ENCODE measurements at regions not wholly inside any gene's neighbourhood (a gene's known extent, or its start where the extent isn't known, plus 50 kb on each side); places are given as distances from the start of the nearest gene placed in this dataset.

DNA sequence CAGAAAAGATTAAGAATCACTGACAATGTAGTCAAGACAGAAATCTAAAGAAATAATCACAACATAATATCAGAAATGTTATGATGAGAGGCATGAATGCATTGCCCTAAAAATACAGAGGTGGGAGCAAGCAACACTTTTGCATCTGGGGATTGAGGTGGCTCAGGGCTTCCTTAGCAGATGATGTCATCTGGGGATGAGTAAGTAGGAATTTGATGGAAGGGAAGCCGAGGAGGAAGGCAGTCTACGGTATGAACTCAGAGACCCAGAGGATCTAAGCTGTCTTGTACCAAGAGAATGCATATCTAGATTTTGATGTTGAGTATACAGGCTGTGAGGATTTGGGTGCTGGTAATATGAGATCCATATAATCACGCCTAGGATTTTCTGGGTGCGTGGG is 193.0 kb upstream of the SNX19 start:
- WGBS, 2 donors: 70 to 77% methylated on average over 4 of the region's 4 CpGs
- ATAC-seq (ENCODE audit: insufficient read depth, low FRiP score) (no peak), DNase-seq (no peak)
- TF ChIP-seq, protein P1, sequence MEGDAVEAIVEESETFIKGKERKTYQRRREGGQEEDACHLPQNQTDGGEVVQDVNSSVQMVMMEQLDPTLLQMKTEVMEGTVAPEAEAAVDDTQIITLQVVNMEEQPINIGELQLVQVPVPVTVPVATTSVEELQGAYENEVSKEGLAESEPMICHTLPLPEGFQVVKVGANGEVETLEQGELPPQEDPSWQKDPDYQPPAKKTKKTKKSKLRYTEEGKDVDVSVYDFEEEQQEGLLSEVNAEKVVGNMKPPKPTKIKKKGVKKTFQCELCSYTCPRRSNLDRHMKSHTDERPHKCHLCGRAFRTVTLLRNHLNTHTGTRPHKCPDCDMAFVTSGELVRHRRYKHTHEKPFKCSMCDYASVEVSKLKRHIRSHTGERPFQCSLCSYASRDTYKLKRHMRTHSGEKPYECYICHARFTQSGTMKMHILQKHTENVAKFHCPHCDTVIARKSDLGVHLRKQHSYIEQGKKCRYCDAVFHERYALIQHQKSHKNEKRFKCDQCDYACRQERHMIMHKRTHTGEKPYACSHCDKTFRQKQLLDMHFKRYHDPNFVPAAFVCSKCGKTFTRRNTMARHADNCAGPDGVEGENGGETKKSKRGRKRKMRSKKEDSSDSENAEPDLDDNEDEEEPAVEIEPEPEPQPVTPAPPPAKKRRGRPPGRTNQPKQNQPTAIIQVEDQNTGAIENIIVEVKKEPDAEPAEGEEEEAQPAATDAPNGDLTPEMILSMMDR (IDR thresholded peaks at IDR 0.05; ENCODE audit: control extremely low read depth, extremely low read depth): no peak
- Histone ChIP-seq H3K9me3 (ENCODE audit: control insufficient read depth in 4 of 4, insufficient read depth in 3 of 4, low read length in 3 of 4) (peaks cover 0 to 7% (median 0%) of the 10 kb centered on the region in 4 donors), H3K27ac (ENCODE audit: low read depth in 1 of 2, low read length in 1 of 2) (no peak overlapping the region), H3K36me3 (ENCODE audit: control insufficient read depth in 4 of 4, insufficient read depth in 4 of 4, low read length in 4 of 4) (no peaks in the 10 kb centered on the region), H3K27me3 (ENCODE audit: control insufficient read depth in 3 of 3, insufficient read depth in 3 of 3, low read length in 2 of 3) (no peaks in the 10 kb centered on the region), H3K4me3 (no peak overlapping the region), H3K4me1 (ENCODE audit: control insufficient read depth in 5 of 5, insufficient read depth in 5 of 5, low read length in 5 of 5) (no peaks in the 10 kb centered on the region), H3K9ac (ENCODE audit: insufficient read depth in 1 of 2, low read length in 2 of 2) (no peak overlapping the region)

DNA sequence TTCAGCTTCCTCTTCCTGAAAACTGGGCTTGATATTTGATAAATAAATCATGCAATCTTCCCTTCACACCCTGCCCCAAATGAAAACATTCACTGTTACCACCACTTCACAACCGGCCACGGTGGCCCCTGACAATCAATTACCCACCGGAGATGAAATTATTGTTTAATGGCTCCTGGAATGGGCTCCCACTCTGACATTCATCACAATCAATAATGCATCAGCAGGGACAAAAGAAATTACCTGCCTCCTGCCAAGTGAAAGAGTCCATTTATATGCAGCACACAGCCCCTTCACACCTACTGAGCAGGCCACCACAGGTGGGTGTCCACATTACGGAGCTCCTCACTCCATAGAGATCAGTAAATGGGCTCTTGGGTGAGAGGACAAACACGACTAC is 193.5 kb upstream of the SNX19 start:
- H3K27ac ChIP-seq (ENCODE audit: low read depth in 1 of 2, low read length in 1 of 2): no peak overlapping the region
- no peak overlapping the region for H3K4me3 ChIP-seq
- no peaks in the 10 kb centered on the region for H3K36me3 ChIP-seq (ENCODE audit: control insufficient read depth in 4 of 4, insufficient read depth in 4 of 4, low read length in 4 of 4)
- no peak for ATAC-seq (ENCODE audit: insufficient read depth, low FRiP score)
- H3K9ac ChIP-seq (ENCODE audit: insufficient read depth in 1 of 2, low read length in 2 of 2): no peak overlapping the region
- no peak for DNase-seq
- peaks cover 0 to 7% (median 0%) of the 10 kb centered on the region in 4 donors for H3K9me3 ChIP-seq (ENCODE audit: control insufficient read depth in 4 of 4, insufficient read depth in 3 of 4, low read length in 3 of 4)
- TF ChIP-seq, protein P1 (IDR thresholded peaks at IDR 0.05; ENCODE audit: control extremely low read depth, extremely low read depth): no peak
- H3K4me1 ChIP-seq (ENCODE audit: control insufficient read depth in 5 of 5, insufficient read depth in 5 of 5, low read length in 5 of 5): no peaks in the 10 kb centered on the region
- 73 to 74% methylated on average over 5 of the region's 5 CpGs for WGBS, 2 donors
- H3K27me3 ChIP-seq (ENCODE audit: control insufficient read depth in 3 of 3, insufficient read depth in 3 of 3, low read length in 2 of 3): no peaks in the 10 kb centered on the region

DNA sequence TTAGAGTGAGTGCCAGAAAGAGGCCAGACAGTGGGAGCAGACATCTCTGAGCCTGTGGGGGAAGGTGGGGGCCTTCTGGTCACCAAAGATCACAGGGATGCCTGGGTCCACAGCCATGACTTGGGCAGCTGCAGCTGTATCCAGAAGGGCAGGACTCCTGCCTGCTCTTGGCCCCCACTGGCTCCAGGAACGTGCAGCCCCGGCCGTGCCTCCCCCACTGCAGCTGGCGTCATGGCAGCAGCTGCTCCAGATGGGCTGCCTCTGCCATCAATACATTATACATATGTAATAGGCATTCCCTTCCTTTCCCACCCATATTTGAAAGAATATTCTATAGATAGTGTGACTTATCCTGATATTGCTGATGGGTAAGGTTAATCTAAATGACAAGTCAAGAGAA is 195.5 kb upstream of the SNX19 start:
- Histone ChIP-seq H3K27ac (ENCODE audit: low read depth in 1 of 2, low read length in 1 of 2) (no peak overlapping the region), H3K27me3 (ENCODE audit: control insufficient read depth in 3 of 3, insufficient read depth in 3 of 3, low read length in 2 of 3) (no peaks in the 10 kb centered on the region), H3K36me3 (ENCODE audit: control insufficient read depth in 4 of 4, insufficient read depth in 4 of 4, low read length in 4 of 4) (no peaks in the 10 kb centered on the region), H3K9me3 (ENCODE audit: control insufficient read depth in 4 of 4, insufficient read depth in 3 of 4, low read length in 3 of 4) (peaks cover 0 to 7% (median 0%) of the 10 kb centered on the region in 4 donors), H3K4me3 (no peak overlapping the region), H3K9ac (ENCODE audit: insufficient read depth in 1 of 2, low read length in 2 of 2) (no peak overlapping the region), H3K4me1 (ENCODE audit: control insufficient read depth in 5 of 5, insufficient read depth in 5 of 5, low read length in 5 of 5) (no peaks in the 10 kb centered on the region)
- TF ChIP-seq, protein P1 (IDR thresholded peaks at IDR 0.05; ENCODE audit: control extremely low read depth, extremely low read depth): no peak
- ATAC-seq (ENCODE audit: insufficient read depth, low FRiP score): no peak
- no peak for DNase-seq
- 90 to 94% methylated on average over 4 of the region's 4 CpGs for WGBS, 2 donors

DNA sequence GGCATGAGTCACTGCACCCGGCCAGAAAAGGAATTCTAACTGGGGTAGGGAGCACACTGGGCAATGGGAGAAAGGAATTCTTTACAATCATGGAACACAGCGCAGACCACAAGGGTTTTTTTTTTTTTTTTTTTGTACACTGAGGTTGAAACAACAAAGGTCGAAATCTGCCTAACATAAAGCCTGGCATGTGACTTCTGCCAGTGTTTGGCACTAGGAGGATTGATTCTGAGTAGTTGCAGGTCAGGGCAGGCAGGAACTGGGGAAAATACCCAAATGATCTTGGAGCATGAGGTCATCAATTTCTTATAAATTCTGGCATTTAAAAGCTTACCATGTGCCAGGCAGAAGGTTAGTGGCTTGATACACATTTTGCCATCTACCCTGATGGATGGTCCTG is 202.0 kb upstream of the SNX19 start:
- DNase-seq (no peak), ATAC-seq (ENCODE audit: insufficient read depth, low FRiP score) (no peak)
- TF ChIP-seq, protein P1 (IDR thresholded peaks at IDR 0.05; ENCODE audit: control extremely low read depth, extremely low read depth): no peak
- H3K9me3 ChIP-seq (ENCODE audit: control insufficient read depth in 4 of 4, insufficient read depth in 3 of 4, low read length in 3 of 4): no peaks in the 10 kb centered on the region
- WGBS, 2 donors: 76 to 87% methylated on average over 3 of the region's 3 CpGs
- H3K4me1 ChIP-seq (ENCODE audit: control insufficient read depth in 5 of 5, insufficient read depth in 5 of 5, low read length in 5 of 5): no peaks in the 10 kb centered on the region
- H3K27me3 ChIP-seq (ENCODE audit: control insufficient read depth in 3 of 3, insufficient read depth in 3 of 3, low read length in 2 of 3): no peaks in the 10 kb centered on the region
- H3K4me3 ChIP-seq: no peak overlapping the region
- no peak overlapping the region for H3K9ac ChIP-seq (ENCODE audit: insufficient read depth in 1 of 2, low read length in 2 of 2)
- H3K36me3 ChIP-seq (ENCODE audit: control insufficient read depth in 4 of 4, insufficient read depth in 4 of 4, low read length in 4 of 4): no peaks in the 10 kb centered on the region
- no peak overlapping the region for H3K27ac ChIP-seq (ENCODE audit: low read depth in 1 of 2, low read length in 1 of 2)
